Smooth muscle cell (in vitro differentiated cells): ENCODE measurements at regions not wholly inside any gene's neighbourhood (a gene's known extent, or its start where the extent isn't known, plus 50 kb on each side); places are given as distances from the start of the nearest gene placed in this dataset.

ENCODE experiments used
- DNase-seq: peaks from one replicate; lab custom pipeline; 2025; ENCODE audit not compliant: unreplicated experiment; lab: John Stamatoyannopoulos, UW
- H2AFZ ChIP-seq: fragments of 200-600 bp; sonication (generic); 2 replicates; pipeline ENCODE4 v1.6.0; 2016; ENCODE audit warnings: antibody characterized with exemption, low read depth, mild to moderate bottlenecking
- H3F3A ChIP-seq: fragments of 200-600 bp; sonication (generic); 2 replicates; pipeline ENCODE4 v1.6.0; 2017; ENCODE audit warnings: antibody characterized with exemption, low read depth
- H3K27ac ChIP-seq: fragments of 200-600 bp; sonication (generic); 2 replicates; pipeline ENCODE4 v1.5.1; 2016; ENCODE audit warnings: low read depth, mild to moderate bottlenecking
- H3K27me3 ChIP-seq: fragments of 200-600 bp; sonication (generic); 2 replicates; pipeline ENCODE4 v1.6.1; 2016; ENCODE audit warnings: low read depth, mild to moderate bottlenecking
- H3K36me3 ChIP-seq: fragments of 200-600 bp; sonication (generic); 2 replicates; pipeline ENCODE4 v1.5.1; 2016; ENCODE audit warnings: low read depth
- H3K4me1 ChIP-seq: fragments of 200-600 bp; sonication (generic); 2 replicates; pipeline ENCODE4 v1.5.1; 2016; ENCODE audit warnings: low read depth
- H3K4me2 ChIP-seq: fragments of 200-600 bp; sonication (generic); 2 replicates; pipeline ENCODE4 v1.6.0; 2016; ENCODE audit warnings: mild to moderate bottlenecking
- H3K4me3 ChIP-seq: fragments of 200-600 bp; sonication (generic); 2 replicates; pipeline ENCODE4 v1.5.1; 2016; ENCODE audit warnings: mild to moderate bottlenecking
- H3K79me2 ChIP-seq: fragments of 200-600 bp; sonication (generic); 2 replicates; pipeline ENCODE4 v1.6.0; 2016; ENCODE audit warnings: low read depth, mild to moderate bottlenecking
- H3K9ac ChIP-seq: fragments of 200-600 bp; sonication (generic); 2 replicates; pipeline ENCODE4 v1.6.0; 2016; ENCODE audit warnings: low read depth
- H3K9me3 ChIP-seq: fragments of 200-600 bp; sonication (generic); replicated peaks from 2 replicates; pipeline ENCODE4 v1.5.1; 2016; ENCODE audit warnings: low read depth
- H4K20me1 ChIP-seq: fragments of 200-600 bp; sonication (generic); 2 replicates; pipeline ENCODE4 v1.6.0; 2016; ENCODE audit warnings: low read depth
- WGBS: methylation state at CpG from one replicate; pipeline ENCODE4 v1.1.7; 2016; ENCODE audit warnings: low lambda C conversion rate; 5-methylcytosine and 5-hydroxymethylcytosine counted together
- TF ChIP-seq, protein P1 (sequence below): fragments of 200-600 bp; sonication (generic); IDR thresholded peaks from 2 replicates; pipeline ENCODE4 v1.5.1; 2017; ENCODE audit warnings: borderline replicate concordance, mild to moderate bottlenecking, antibody characterized with exemption; ENCODE audit not compliant: insufficient read depth, poor library complexity, severe bottlenecking

GRCh38 chr1:61517345-61517744 lies 207.6 kb downstream of the TM2D1 start:
- no peak overlapping the region for H3K4me3 ChIP-seq
- no peak overlapping the region for H3K27ac ChIP-seq
- H3F3A ChIP-seq: no peaks in the 10 kb centered on the region
- DNase-seq: no peak
- no peaks in the 10 kb centered on the region for H4K20me1 ChIP-seq
- WGBS: 91% methylated on average over 4 of the region's 4 CpGs
- H3K4me2 ChIP-seq: no peak overlapping the region
- H3K9ac ChIP-seq: no peak overlapping the region
- TF ChIP-seq, protein P1, sequence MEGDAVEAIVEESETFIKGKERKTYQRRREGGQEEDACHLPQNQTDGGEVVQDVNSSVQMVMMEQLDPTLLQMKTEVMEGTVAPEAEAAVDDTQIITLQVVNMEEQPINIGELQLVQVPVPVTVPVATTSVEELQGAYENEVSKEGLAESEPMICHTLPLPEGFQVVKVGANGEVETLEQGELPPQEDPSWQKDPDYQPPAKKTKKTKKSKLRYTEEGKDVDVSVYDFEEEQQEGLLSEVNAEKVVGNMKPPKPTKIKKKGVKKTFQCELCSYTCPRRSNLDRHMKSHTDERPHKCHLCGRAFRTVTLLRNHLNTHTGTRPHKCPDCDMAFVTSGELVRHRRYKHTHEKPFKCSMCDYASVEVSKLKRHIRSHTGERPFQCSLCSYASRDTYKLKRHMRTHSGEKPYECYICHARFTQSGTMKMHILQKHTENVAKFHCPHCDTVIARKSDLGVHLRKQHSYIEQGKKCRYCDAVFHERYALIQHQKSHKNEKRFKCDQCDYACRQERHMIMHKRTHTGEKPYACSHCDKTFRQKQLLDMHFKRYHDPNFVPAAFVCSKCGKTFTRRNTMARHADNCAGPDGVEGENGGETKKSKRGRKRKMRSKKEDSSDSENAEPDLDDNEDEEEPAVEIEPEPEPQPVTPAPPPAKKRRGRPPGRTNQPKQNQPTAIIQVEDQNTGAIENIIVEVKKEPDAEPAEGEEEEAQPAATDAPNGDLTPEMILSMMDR: no peak
- no peak overlapping the region for H2AFZ ChIP-seq
- no peaks in the 10 kb centered on the region for H3K27me3 ChIP-seq
- H3K4me1 ChIP-seq: peaks cover 10% of the 10 kb centered on the region
- no peaks in the 10 kb centered on the region for H3K79me2 ChIP-seq
- no peaks in the 10 kb centered on the region for H3K9me3 ChIP-seq
- H3K36me3 ChIP-seq: no peaks in the 10 kb centered on the region

- no peak overlapping the region for H3K4me3 ChIP-seq
- TF ChIP-seq, protein P1: no peak
- DNase-seq: no peak
- H3K4me1 ChIP-seq: peaks cover 10% of the 10 kb centered on the region
- H3K79me2 ChIP-seq: no peaks in the 10 kb centered on the region
- H2AFZ ChIP-seq: no peak overlapping the region
- H3K9me3 ChIP-seq: no peaks in the 10 kb centered on the region
- H4K20me1 ChIP-seq: no peaks in the 10 kb centered on the region
- no peaks in the 10 kb centered on the region for H3F3A ChIP-seq
- H3K36me3 ChIP-seq: no peaks in the 10 kb centered on the region
- H3K27me3 ChIP-seq: no peaks in the 10 kb centered on the region
- no peak overlapping the region for H3K9ac ChIP-seq
- H3K27ac ChIP-seq: no peak overlapping the region
- H3K4me2 ChIP-seq: no peak overlapping the region
- WGBS: 96% methylated on average over 2 of the region's 2 CpGs
These were observed 209.8 kb downstream of the TM2D1 start for GRCh38 chr1:61515096-61515495.
